ENCODE measurements at regions not wholly inside any gene's neighbourhood (a gene's known extent, or its start where the extent isn't known, plus 50 kb on each side); places are given as distances from the start of the nearest gene placed in this dataset.

DNA sequence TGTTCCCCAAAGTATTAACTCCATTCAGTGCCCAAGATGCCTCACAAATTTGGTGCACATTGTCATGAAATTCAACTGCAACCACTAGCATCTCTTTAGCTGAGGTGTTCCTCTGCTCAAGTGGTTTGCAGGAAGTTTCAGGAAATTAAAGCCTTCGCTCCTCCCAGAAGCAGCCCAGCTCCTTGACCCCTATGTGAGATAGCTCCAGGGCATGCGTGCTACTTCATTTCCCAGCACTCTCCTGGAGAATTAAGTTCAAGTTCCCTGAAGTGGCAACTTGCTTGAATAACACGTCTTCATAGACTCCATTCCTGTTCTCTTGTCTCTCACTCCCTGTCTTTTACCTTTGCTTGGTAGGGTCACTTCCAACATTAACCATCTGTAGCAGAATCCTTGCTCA lies 750.3 kb downstream of the REEP3 start:
- TF ChIP-seq, protein P1, sequence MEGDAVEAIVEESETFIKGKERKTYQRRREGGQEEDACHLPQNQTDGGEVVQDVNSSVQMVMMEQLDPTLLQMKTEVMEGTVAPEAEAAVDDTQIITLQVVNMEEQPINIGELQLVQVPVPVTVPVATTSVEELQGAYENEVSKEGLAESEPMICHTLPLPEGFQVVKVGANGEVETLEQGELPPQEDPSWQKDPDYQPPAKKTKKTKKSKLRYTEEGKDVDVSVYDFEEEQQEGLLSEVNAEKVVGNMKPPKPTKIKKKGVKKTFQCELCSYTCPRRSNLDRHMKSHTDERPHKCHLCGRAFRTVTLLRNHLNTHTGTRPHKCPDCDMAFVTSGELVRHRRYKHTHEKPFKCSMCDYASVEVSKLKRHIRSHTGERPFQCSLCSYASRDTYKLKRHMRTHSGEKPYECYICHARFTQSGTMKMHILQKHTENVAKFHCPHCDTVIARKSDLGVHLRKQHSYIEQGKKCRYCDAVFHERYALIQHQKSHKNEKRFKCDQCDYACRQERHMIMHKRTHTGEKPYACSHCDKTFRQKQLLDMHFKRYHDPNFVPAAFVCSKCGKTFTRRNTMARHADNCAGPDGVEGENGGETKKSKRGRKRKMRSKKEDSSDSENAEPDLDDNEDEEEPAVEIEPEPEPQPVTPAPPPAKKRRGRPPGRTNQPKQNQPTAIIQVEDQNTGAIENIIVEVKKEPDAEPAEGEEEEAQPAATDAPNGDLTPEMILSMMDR (IDR thresholded peaks at IDR 0.05): no peak
- TF ChIP-seq EP300 (IDR thresholded peaks at IDR 0.05): no peak
